Neuronal stem cell (in vitro differentiated cells): ENCODE measurements at regions not wholly inside any gene's neighbourhood (a gene's known extent, or its start where the extent isn't known, plus 50 kb on each side); places are given as distances from the start of the nearest gene placed in this dataset.

ENCODE experiments used
- DNase-seq: peaks from one replicate; pipeline ENCODE4 v3.0.0-alpha.2; 2013; ENCODE audit warnings: low spot score
- H2AFZ ChIP-seq: one replicate; pipeline ENCODE4 v1.6.1; 2013; ENCODE audit warnings: mild to moderate bottlenecking, low read length, inconsistent platforms
- H2AK5ac ChIP-seq: 2 replicates; pipeline ENCODE4 v1.6.1; 2013; ENCODE audit warnings: low read depth, mild to moderate bottlenecking, inconsistent platforms, low read length, moderate library complexity, mixed read lengths
- H2BK120ac ChIP-seq: 2 replicates; pipeline ENCODE4 v1.6.1; 2013; ENCODE audit warnings: low read depth, mild to moderate bottlenecking, inconsistent platforms, low read length, moderate library complexity, mixed read lengths
- H2BK12ac ChIP-seq: one replicate; pipeline ENCODE4 v1.6.1; 2013; ENCODE audit warnings: low read length, inconsistent platforms
- H2BK15ac ChIP-seq: 2 replicates; pipeline ENCODE4 v1.6.1; 2013; ENCODE audit warnings: mild to moderate bottlenecking, low read length, inconsistent platforms, mixed read lengths
- H2BK5ac ChIP-seq: one replicate; pipeline ENCODE4 v1.6.1; 2013; ENCODE audit warnings: inconsistent platforms, mild to moderate bottlenecking, low read length, moderate library complexity
- H3K14ac ChIP-seq: one replicate; pipeline ENCODE4 v1.6.1; 2013; ENCODE audit warnings: low read length, inconsistent platforms
- H3K18ac ChIP-seq: 2 replicates; pipeline ENCODE4 v1.6.1; 2013; ENCODE audit warnings: low read length, inconsistent platforms
- H3K23ac ChIP-seq: 2 replicates; pipeline ENCODE4 v1.6.1; 2013; ENCODE audit warnings: low read depth, mild to moderate bottlenecking, mixed read lengths, low read length, inconsistent platforms; ENCODE audit not compliant: poor library complexity
- H3K27ac ChIP-seq: replicated peaks from 3 replicates; pipeline ENCODE4 v1.5.1; 2013; ENCODE audit warnings: low read length, inconsistent platforms
- H3K27me3 ChIP-seq, 3 experiments: 2 replicates each; pipeline ENCODE4 v1.6.1; 2013; ENCODE audit warnings: low read length in 3 of 3, mild to moderate bottlenecking in 2 of 3, inconsistent platforms in 1 of 3, low read depth in 1 of 3, mixed read lengths in 1 of 3, moderate library complexity in 1 of 3; ENCODE audit not compliant: control insufficient read depth in 3 of 3, insufficient read depth in 3 of 3
- H3K36me3 ChIP-seq, 2 donors: replicated peaks in 1 of 2; 2 replicates each; pipeline ENCODE4 v1.6.1; 2013; ENCODE audit warnings: low read length in 2 of 2; ENCODE audit not compliant: control insufficient read depth in 2 of 2, insufficient read depth in 2 of 2
- H3K4ac ChIP-seq: 2 replicates; pipeline ENCODE4 v1.6.1; 2013; ENCODE audit warnings: inconsistent platforms, mild to moderate bottlenecking, low read length, moderate library complexity
- H3K4me1 ChIP-seq, 2 donors: 1 replicate in 1 of 2; 2 replicates in 1 of 2; pipeline ENCODE4 v1.6.1; 2013; ENCODE audit warnings: low read length in 2 of 2, low read depth in 1 of 2; ENCODE audit not compliant: control insufficient read depth in 2 of 2, insufficient read depth in 1 of 2
- H3K4me2 ChIP-seq: one replicate; pipeline ENCODE4 v1.6.1; 2013; ENCODE audit warnings: mild to moderate bottlenecking, low read length, inconsistent platforms; ENCODE audit not compliant: insufficient read depth, poor library complexity, severe bottlenecking
- H3K4me3 ChIP-seq, 2 donors: 2 replicates each; pipeline ENCODE4 v1.5.1; 2013; ENCODE audit warnings: low read length in 2 of 2, mild to moderate bottlenecking in 2 of 2, inconsistent platforms in 1 of 2, moderate library complexity in 1 of 2
- H3K79me1 ChIP-seq: one replicate; pipeline ENCODE4 v1.6.1; 2013; ENCODE audit warnings: low read depth, mild to moderate bottlenecking, inconsistent platforms, low read length, moderate library complexity
- H3K9ac ChIP-seq: one replicate; pipeline ENCODE4 v1.6.1; 2013; ENCODE audit warnings: mild to moderate bottlenecking, low read depth, low read length, inconsistent platforms; ENCODE audit not compliant: poor library complexity
- H3K9me3 ChIP-seq, 2 donors: replicated peaks in 1 of 2; 2 replicates each; pipeline versions ENCODE3 to v1.6.1; 2013; ENCODE audit warnings: low read length in 2 of 2, mild to moderate bottlenecking in 2 of 2, inconsistent platforms in 1 of 2, low read depth in 1 of 2, mixed read lengths in 1 of 2, moderate library complexity in 1 of 2; ENCODE audit not compliant: control insufficient read depth in 2 of 2, insufficient read depth in 1 of 2
- H4K8ac ChIP-seq: one replicate; pipeline ENCODE4 v1.6.1; 2013; ENCODE audit warnings: low read depth, mild to moderate bottlenecking, inconsistent platforms, low read length, moderate library complexity
- H4K91ac ChIP-seq: one replicate; pipeline ENCODE4 v1.6.1; 2013; ENCODE audit warnings: low read length, low read depth, mild to moderate bottlenecking, inconsistent platforms; ENCODE audit not compliant: poor library complexity
- WGBS, 2 donors: extraction: QIAGEN DNeasy Blood & Tissue Kit; methylation state at CpG; one replicate each; pipeline ENCODE4 v1.1.7; 2013; ENCODE audit warnings: missing lambda C conversion rate in 2 of 2, mixed read lengths in 1 of 2; ENCODE audit not compliant: insufficient read length in 2 of 2, insufficient replicate concordance in 1 of 2; ENCODE audit errors: extremely low coverage in 2 of 2; 5-methylcytosine and 5-hydroxymethylcytosine counted together

DNA sequence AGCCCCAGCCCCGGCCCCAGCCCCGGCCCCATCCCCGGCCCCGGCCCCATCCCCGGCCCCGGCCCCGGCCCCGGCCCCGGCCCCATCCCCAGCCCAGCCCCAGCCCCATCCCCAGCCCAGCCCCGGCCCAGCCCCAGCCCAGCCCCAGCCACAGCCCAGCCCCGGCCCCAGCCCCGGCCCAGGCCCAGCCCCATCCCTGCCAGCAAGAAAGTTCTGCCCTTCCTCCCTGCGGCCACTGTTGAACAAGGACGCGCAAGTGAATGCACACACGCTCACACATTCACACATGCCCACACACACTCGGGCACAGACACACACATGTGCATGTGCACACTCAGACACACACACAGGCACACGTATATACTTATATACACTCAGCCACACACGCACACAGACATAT is 287.0 kb downstream of the NDUFA10 start:
- H3K79me1 ChIP-seq = no peaks in the 10 kb centered on the region
- H3K4me1 ChIP-seq = peaks cover 4 to 9% of the 10 kb centered on the region in 2 donors
- no peak overlapping the region for H2BK15ac ChIP-seq
- peak overlapping the region; percentile 84 for H3K18ac ChIP-seq
- peak overlapping the region; percentile 90 for H4K91ac ChIP-seq
- peaks cover 0 to 9% (median 0%) of the 10 kb centered on the region in 3 experiments for H3K27me3 ChIP-seq
- no peak overlapping the region for H3K4ac ChIP-seq
- peaks cover 0 to 2% of the 10 kb centered on the region in 2 donors for H3K36me3 ChIP-seq
- no peak overlapping the region for H2AFZ ChIP-seq
- peaks cover 0 to 3% of the 10 kb centered on the region in 2 donors for H3K9me3 ChIP-seq
- H3K27ac ChIP-seq = no peak overlapping the region
- H2BK12ac ChIP-seq = no peak overlapping the region
- H4K8ac ChIP-seq = peak overlapping the region; percentile 84
- H3K9ac ChIP-seq = peak overlapping the region; percentile 67
- no CpG with 5 or more reads among the region's 19 CpGs for WGBS, 2 donors
- no peak overlapping the region for H2BK120ac ChIP-seq
- no peak for DNase-seq
- H2BK5ac ChIP-seq = no peak overlapping the region
- no peak overlapping the region for H2AK5ac ChIP-seq
- no peak overlapping the region for H3K23ac ChIP-seq
- no peak overlapping the region for H3K4me2 ChIP-seq
- peak overlapping the region; percentile 42 for H3K14ac ChIP-seq
- H3K4me3 ChIP-seq = peak overlapping the region in 1 of 2 donors; percentile 52

DNA sequence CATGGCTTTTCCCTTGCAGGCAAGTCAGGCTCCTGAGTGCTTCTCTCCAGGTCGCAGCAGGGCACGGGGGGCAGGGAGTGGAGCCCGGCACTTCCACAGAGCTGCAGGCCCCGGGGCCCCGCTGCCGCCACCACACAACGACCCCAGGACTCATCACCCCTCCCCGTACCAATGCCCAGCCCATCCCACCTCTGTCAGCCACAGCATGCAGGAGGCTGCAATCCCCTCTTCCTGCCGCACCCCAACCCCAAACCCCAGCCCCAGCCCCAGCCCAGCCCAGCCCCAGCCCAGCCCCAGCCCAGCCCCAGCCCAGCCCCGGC is 288.0 kb downstream of the NDUFA10 start:
- Histone ChIP-seq H3K18ac (no peak overlapping the region), H3K4me2 (no peak overlapping the region), H3K14ac (no peak overlapping the region), H2AFZ (no peak overlapping the region), H4K8ac (no peak overlapping the region), H2BK12ac (no peak overlapping the region), H3K9ac (no peak overlapping the region), H3K4ac (no peak overlapping the region), H3K27ac (no peak overlapping the region), H3K36me3 (peaks cover 0 to 2% of the 10 kb centered on the region in 2 donors), H2BK120ac (no peak overlapping the region), H2BK5ac (no peak overlapping the region), H3K4me3 (no peak overlapping the region), H3K4me1 (peaks cover 4 to 9% of the 10 kb centered on the region in 2 donors), H3K79me1 (no peaks in the 10 kb centered on the region), H3K9me3 (peaks cover 0 to 3% of the 10 kb centered on the region in 2 donors), H3K23ac (no peak overlapping the region), H4K91ac (no peak overlapping the region), H2AK5ac (peak overlapping the region; percentile 75), H3K27me3 (peaks cover 0 to 9% (median 0%) of the 10 kb centered on the region in 3 experiments), H2BK15ac (no peak overlapping the region)
- no peak for DNase-seq
- no CpG with 5 or more reads among the region's 10 CpGs for WGBS, 2 donors

GRCh38 chr2:239736358-239737143 is 288.6 kb downstream of the NDUFA10 start:
- no peaks in the 10 kb centered on the region for H3K79me1 ChIP-seq
- H3K18ac ChIP-seq = peak overlapping the region; percentile 71
- peaks cover 0 to 3% of the 10 kb centered on the region in 2 donors for H3K9me3 ChIP-seq
- no peak overlapping the region for H2AFZ ChIP-seq
- no peak for DNase-seq
- no peak overlapping the region for H3K4me2 ChIP-seq
- peaks cover 0 to 2% of the 10 kb centered on the region in 2 donors for H3K36me3 ChIP-seq
- H4K91ac ChIP-seq = no peak overlapping the region
- H2AK5ac ChIP-seq = peak overlapping the region; percentile 75
- H2BK12ac ChIP-seq = peak overlapping the region; percentile 94
- H3K14ac ChIP-seq = no peak overlapping the region
- no peak overlapping the region for H3K4ac ChIP-seq
- no peak overlapping the region for H3K27ac ChIP-seq
- H2BK5ac ChIP-seq = no peak overlapping the region
- no peak overlapping the region for H3K4me3 ChIP-seq
- H2BK15ac ChIP-seq = peak overlapping the region; percentile 97
- H4K8ac ChIP-seq = no peak overlapping the region
- peak overlapping the region; percentile 78 for H3K23ac ChIP-seq
- WGBS, 2 donors = no CpG with 5 or more reads among the region's 39 CpGs
- H3K27me3 ChIP-seq = peaks cover 0 to 9% (median 0%) of the 10 kb centered on the region in 3 experiments
- H3K4me1 ChIP-seq = peaks cover 4 to 9% of the 10 kb centered on the region in 2 donors
- peak overlapping the region; percentile 8 for H2BK120ac ChIP-seq
- H3K9ac ChIP-seq = no peak overlapping the region

GRCh38 chr2:239735829-239736357 is 289.2 kb downstream of the NDUFA10 start:
- H3K27ac ChIP-seq = no peak overlapping the region
- no CpG with 5 or more reads among the region's 16 CpGs for WGBS, 2 donors
- DNase-seq = no peak

More at GRCh38 chr2:239735829-239736357, 289.2 kb downstream of the NDUFA10 start:
- Histone ChIP-seq H3K4me3 (peak overlapping the region in 1 of 2 donors; percentile 14), H2AFZ (peak overlapping the region; percentile 45), H3K18ac (peak overlapping the region; percentile 93), H2BK15ac (peak overlapping the region; percentile 97), H3K4ac (no peak overlapping the region), H3K4me2 (no peak overlapping the region), H4K91ac (no peak overlapping the region), H3K36me3 (peaks cover 0 to 2% of the 10 kb centered on the region in 2 donors), H2BK120ac (peak overlapping the region; percentile 87), H4K8ac (no peak overlapping the region), H3K14ac (no peak overlapping the region), H3K23ac (peak overlapping the region; percentile 78), H3K27me3 (peaks cover 0 to 9% (median 0%) of the 10 kb centered on the region in 3 experiments), H2AK5ac (peak overlapping the region; percentile 16), H3K9ac (no peak overlapping the region), H2BK5ac (peak overlapping the region; percentile 42), H3K4me1 (peaks cover 4 to 9% of the 10 kb centered on the region in 2 donors), H3K9me3 (peaks cover 0 to 3% of the 10 kb centered on the region in 2 donors), H3K79me1 (no peaks in the 10 kb centered on the region), H2BK12ac (peak overlapping the region; percentile 94)
